Stimulated activated CD8-positive, alpha-beta memory T cell treated with anti-CD3 and anti-CD28 coated beads, Interleukin-7, amount 100 ng/mL, for 48 hours (primary cell): ENCODE measurements at regions not wholly inside any gene's neighbourhood (a gene's known extent, or its start where the extent isn't known, plus 50 kb on each side); places are given as distances from the start of the nearest gene placed in this dataset.
"Not testable (repeated sequence)": the region's sequence is repeated elsewhere in the genome, so short reads cannot be mapped to it uniquely, and the experiment has no call there.

ENCODE experiments used
- DNase-seq, 2 donors: peaks; one replicate each; pipeline ENCODE4 v3.0.0-alpha.2; 2020; ENCODE audit warnings: low read depth in 1 of 2; ENCODE audit errors: extremely low read depth in 1 of 2

- no peak for DNase-seq
Observed at GRCh38 chr5:127133071-127133470, 59.8 kb upstream of the C5orf63 start.

GRCh38 chr5:127136908-127137307, 63.6 kb upstream of the C5orf63 start:
- DNase-seq: no peak

- DNase-seq: no peak
Observed at GRCh38 chr5:127143722-127144121, 70.4 kb upstream of the C5orf63 start.

- DNase-seq: no peak
Observed at GRCh38 chr5:127153031-127153430, 79.7 kb upstream of the C5orf63 start.

DNA sequence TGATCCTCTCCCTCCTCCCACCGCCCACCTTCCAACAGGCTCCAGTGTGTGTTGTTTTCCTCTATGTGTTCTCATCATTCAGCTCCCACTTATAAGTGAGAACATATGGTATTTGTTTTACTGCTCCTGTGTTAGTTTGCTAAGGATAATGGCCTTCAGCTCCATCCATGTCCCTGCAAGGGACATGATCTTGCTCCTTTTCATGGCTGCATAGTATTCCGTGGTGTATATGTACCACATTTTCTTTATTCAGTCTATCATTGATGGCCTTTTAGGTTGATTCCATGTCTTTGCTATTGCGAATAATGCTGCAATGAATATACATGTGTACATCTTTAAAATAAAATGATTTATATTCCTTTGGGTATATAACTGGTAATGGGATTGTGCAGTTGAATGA, 80.2 kb upstream of the C5orf63 start:
- DNase-seq: no peak

DNA sequence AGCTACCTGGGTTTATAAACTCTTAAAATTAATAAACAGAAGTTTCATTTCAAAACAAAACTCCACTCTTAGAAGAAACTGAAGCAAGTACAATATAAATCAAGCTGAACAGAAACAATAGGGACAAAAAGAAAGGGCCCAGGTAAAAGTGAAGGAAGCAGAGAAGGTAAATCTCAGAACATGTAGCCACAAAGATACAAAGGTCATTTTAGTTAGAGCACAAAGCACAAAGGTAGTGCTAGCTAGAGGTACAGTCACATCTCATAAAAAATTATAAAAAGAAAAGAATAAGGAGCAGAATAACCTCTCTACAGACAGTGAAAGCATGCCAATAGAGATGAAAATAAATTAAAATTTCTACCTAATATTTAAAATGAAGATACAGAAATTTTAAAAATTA, 90.4 kb upstream of the C5orf63 start:
- DNase-seq: no peak

- DNase-seq: no peak
Observed at GRCh38 chr5:127170918-127171600, 97.8 kb upstream of the C5orf63 start.

DNA sequence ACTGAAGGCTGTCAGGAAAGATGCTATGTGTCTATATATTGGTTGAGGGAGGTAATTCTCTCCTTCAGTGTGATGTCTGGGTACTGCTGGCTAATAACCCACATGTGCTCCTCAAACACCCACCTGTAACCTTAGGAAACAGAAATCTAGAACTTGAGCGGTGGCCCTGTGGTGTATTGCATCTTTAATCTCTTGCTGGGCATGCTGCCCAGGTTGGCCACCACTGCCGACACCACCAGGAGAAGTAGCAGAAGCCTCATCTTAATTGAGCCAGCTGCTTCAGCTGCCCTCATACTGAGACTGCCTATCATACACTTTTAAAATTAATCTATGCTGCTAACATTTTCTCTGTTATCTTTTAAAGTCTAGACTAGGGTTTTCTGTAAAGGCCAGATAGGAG, 103.5 kb upstream of the C5orf63 start:
- no peak for DNase-seq

GRCh38 chr5:127182631-127183030, 108.0 kb upstream of the MEGF10 start:
- DNase-seq: not testable (repeated sequence)

DNA sequence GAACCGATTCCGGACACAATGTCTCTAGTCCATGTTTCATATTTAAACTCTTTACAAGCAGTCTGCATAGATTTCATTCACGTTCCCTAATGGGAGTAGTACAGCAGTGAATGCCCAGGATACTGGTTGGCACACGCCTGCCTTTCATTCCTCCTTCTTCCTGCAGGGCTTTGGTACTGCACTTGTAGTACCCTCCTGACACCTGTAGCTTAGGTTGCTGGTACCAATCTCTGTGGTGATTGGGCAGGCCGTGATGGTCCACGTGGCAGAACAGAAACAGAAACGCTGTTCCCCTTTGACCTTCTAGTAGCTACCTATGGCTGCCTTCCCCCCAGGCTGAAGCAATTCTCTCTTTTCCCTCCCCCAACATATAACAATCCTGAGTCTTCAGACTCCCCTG, 107.3 kb upstream of the MEGF10 start:
- DNase-seq: no peak

GRCh38 chr5:127184851-127185250, 105.7 kb upstream of the MEGF10 start:
- DNase-seq: no peak

DNA sequence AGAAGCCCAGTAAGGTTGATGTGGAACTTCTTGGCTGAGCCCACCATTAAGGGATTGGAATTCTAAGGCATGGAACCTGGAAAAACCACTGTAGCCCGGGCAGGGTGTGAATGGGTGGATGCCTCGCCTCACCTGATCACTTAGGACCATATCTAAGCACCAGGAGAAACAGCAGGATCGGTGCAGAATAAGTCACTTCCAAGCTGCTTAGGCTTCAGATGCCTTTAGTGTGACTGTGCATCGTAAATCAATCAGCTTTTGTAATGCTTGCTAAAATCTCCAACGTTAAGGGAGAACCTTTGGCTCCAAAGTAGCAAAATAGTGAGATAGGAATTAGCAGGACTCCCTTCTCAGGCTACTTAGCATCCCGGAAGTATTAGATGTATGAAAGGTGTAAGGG, 103.9 kb upstream of the MEGF10 start:
- DNase-seq: no peak

DNA sequence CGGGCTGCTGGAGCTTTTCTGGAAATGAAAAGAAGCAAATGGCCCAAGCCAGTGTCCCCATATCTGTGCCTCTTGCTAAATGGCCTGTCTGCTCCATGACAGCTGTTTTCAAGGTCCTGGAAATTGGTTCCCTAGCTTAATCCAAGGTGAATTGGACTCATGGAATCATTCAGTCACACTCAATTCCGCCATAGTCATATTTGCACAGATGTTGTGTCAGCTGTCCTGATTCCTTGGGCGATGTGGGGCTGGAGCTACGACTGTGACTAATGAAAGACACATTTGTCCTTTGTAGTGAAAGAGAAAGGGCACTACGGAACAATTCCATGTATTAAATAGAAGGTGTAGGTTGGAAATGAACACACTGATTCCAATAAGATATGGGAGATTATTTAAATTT, 102.9 kb upstream of the MEGF10 start:
- DNase-seq: no peak

GRCh38 chr5:127192150-127192549, 98.4 kb upstream of the MEGF10 start:
- DNase-seq: no peak

GRCh38 chr5:127192836-127193338, 97.7 kb upstream of the MEGF10 start:
- no peak for DNase-seq

DNA sequence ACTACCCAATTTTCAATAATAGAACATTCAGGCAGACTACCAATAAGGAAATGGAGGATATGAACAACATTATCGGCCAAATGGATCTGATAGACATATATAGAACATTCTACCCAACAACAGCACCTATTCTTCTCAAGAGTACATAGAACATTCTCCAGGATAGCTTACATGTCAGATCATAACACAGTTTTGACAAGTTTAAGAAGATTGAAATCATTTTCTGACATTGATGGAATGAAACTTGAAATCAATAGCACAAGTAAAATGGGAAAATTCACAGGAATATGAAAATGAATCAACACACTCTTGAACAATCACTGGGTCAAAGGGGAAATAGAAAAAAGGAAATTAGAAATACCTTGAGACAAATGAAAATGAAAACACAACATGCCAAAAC, 94.6 kb upstream of the MEGF10 start:
- no peak for DNase-seq

GRCh38 chr5:127197402-127198167, 93.0 kb upstream of the MEGF10 start:
- DNase-seq: not testable (repeated sequence)

- DNase-seq: not testable (repeated sequence)
Observed at GRCh38 chr5:127202738-127203137, 87.9 kb upstream of the MEGF10 start.

DNA sequence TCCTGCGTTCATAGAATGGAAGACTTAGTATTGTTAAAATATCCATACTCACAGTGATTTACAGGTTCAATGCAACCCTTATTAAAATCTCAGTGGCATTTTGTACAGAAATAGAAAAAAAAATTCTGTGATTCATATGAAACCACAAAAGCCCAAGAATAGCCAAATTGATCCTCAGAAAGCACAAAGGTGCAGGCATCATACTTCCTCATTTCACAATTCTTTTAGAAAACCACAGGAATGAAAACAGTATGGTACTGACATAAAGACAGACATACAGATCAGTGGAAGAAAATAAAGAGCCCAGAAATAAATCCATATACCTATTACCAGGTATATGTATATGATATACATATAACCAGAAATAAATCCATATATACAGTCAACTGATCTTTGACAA, 86.8 kb upstream of the MEGF10 start:
- DNase-seq: no peak

GRCh38 chr5:127205147-127205546, 85.4 kb upstream of the MEGF10 start:
- no peak for DNase-seq

GRCh38 chr5:127206320-127207113, 84.1 kb upstream of the MEGF10 start:
- DNase-seq: no peak

DNA sequence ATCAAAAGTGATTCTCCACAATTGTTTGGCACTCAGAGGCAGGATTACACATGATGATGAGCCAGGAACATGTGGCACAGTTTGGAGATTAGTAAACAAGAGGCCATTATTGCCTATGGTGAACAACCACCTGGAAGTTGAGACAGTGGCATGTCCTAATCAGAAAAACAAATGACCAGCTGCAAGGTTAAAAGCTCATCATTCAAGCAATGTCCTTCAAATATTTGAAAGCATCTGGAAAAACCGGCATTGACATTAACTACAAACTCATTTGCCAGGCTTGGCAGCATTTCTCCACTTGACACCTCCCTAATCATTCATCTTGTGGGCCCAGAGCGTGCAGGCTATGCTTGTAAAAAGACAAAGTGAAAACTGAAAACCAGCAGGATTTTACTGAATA, 80.6 kb upstream of the MEGF10 start:
- no peak for DNase-seq
